Osteoblast (primary cell): ENCODE measurements at regions not wholly inside any gene's neighbourhood (a gene's known extent, or its start where the extent isn't known, plus 50 kb on each side); places are given as distances from the start of the nearest gene placed in this dataset.

Experiments used
- DNase-seq: peaks from one replicate; pipeline ENCODE4 v3.0.0; 2011; ENCODE audit warnings: low spot score, mixed read lengths; ENCODE audit not compliant: insufficient read length; ENCODE audit errors: missing footprints
- H2AFZ ChIP-seq: 2 replicates; pipeline ENCODE4 v1.6.0; 2011; ENCODE audit warnings: mild to moderate bottlenecking, low read length
- H3K27ac ChIP-seq: 2 replicates; pipeline ENCODE4 v1.5.1; 2011; ENCODE audit warnings: mild to moderate bottlenecking, low read depth, low read length, moderate library complexity
- H3K27me3 ChIP-seq: 2 replicates; pipeline ENCODE4 v1.6.0; 2012; ENCODE audit warnings: mild to moderate bottlenecking, control low read depth, inconsistent platforms, low read length, moderate library complexity; ENCODE audit not compliant: insufficient read depth
- H3K36me3 ChIP-seq: 2 replicates; pipeline ENCODE4 v1.5.1; 2011; ENCODE audit warnings: mild to moderate bottlenecking, low read length, control low read depth, moderate library complexity; ENCODE audit not compliant: insufficient read depth
- H3K4me1 ChIP-seq: 2 replicates; pipeline ENCODE4 v1.5.1; 2011; ENCODE audit warnings: mild to moderate bottlenecking, low read length, control low read depth, moderate library complexity; ENCODE audit not compliant: insufficient read depth
- H3K4me2 ChIP-seq: 2 replicates; pipeline ENCODE4 v1.6.0; 2011; ENCODE audit warnings: mild to moderate bottlenecking, low read length; ENCODE audit not compliant: insufficient read depth
- H3K4me3 ChIP-seq: fragments of 200-600 bp; sonication (generic); 3 replicates; pipeline ENCODE4 v1.5.1; 2012; ENCODE audit warnings: mild to moderate bottlenecking, low read length, inconsistent platforms; ENCODE audit not compliant: insufficient read depth
- H3K79me2 ChIP-seq: 2 replicates; pipeline ENCODE4 v1.6.0; 2012; ENCODE audit warnings: mild to moderate bottlenecking, low read length, control low read depth, inconsistent platforms; ENCODE audit not compliant: insufficient read depth
- H3K9me3 ChIP-seq: 2 replicates; pipeline ENCODE4 v1.5.1; 2011; ENCODE audit warnings: low read depth, low read length, control low read depth
- H4K20me1 ChIP-seq: 2 replicates; pipeline ENCODE4 v1.6.0; 2012; ENCODE audit warnings: mild to moderate bottlenecking, low read length, control low read depth; ENCODE audit not compliant: insufficient read depth
- TF ChIP-seq, protein P1 (sequence below): IDR thresholded peaks from 2 replicates; pipeline ENCODE4 v1.5.1; 2011; ENCODE audit warnings: mild to moderate bottlenecking, low read depth, low read length, moderate library complexity; ENCODE audit errors: extremely low read depth

DNA sequence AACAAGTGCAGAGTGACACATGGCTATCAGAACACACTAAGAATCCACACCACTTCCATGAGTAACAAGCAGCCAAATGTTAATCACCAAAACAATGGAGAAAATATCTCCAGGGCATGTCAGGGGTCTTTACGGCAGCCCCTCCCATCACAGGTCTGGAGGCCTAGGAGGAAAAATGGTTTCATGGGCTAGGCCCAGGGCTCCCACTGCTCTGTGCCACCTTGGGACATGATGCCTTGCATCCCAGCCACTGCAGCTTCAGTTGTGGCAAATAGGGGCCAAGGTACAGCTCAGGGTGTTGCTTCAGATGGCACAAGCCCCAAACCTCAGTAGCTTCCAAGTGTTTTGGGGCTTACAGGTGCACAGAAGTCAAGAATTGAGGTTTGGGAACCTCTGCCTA is 66.6 kb downstream of the NEURL3 start:
- Histone ChIP-seq H3K4me3 (no peak overlapping the region), H4K20me1 (no peaks in the 10 kb centered on the region), H3K79me2 (no peaks in the 10 kb centered on the region), H3K36me3 (no peaks in the 10 kb centered on the region), H3K27me3 (no peaks in the 10 kb centered on the region), H3K9me3 (peaks cover 2% of the 10 kb centered on the region), H3K4me1 (no peaks in the 10 kb centered on the region), H2AFZ (no peak overlapping the region), H3K27ac (no peak overlapping the region), H3K4me2 (no peak overlapping the region)
- TF ChIP-seq, protein P1, sequence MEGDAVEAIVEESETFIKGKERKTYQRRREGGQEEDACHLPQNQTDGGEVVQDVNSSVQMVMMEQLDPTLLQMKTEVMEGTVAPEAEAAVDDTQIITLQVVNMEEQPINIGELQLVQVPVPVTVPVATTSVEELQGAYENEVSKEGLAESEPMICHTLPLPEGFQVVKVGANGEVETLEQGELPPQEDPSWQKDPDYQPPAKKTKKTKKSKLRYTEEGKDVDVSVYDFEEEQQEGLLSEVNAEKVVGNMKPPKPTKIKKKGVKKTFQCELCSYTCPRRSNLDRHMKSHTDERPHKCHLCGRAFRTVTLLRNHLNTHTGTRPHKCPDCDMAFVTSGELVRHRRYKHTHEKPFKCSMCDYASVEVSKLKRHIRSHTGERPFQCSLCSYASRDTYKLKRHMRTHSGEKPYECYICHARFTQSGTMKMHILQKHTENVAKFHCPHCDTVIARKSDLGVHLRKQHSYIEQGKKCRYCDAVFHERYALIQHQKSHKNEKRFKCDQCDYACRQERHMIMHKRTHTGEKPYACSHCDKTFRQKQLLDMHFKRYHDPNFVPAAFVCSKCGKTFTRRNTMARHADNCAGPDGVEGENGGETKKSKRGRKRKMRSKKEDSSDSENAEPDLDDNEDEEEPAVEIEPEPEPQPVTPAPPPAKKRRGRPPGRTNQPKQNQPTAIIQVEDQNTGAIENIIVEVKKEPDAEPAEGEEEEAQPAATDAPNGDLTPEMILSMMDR = no peak
- DNase-seq = no peak

GRCh38 chr2:96437512-96437911 is 67.6 kb downstream of the NEURL3 start:
- TF ChIP-seq, protein P1 = no peak
- H3K4me3 ChIP-seq = no peak overlapping the region
- no peaks in the 10 kb centered on the region for H3K4me1 ChIP-seq
- no peak overlapping the region for H2AFZ ChIP-seq
- H3K36me3 ChIP-seq = no peaks in the 10 kb centered on the region
- peaks cover 2% of the 10 kb centered on the region for H3K9me3 ChIP-seq
- H3K79me2 ChIP-seq = no peaks in the 10 kb centered on the region
- H4K20me1 ChIP-seq = no peaks in the 10 kb centered on the region
- no peak overlapping the region for H3K27ac ChIP-seq
- DNase-seq = no peak
- no peaks in the 10 kb centered on the region for H3K27me3 ChIP-seq
- H3K4me2 ChIP-seq = no peak overlapping the region

GRCh38 chr2:96436961-96437360 is 68.2 kb downstream of the NEURL3 start:
- no peaks in the 10 kb centered on the region for H4K20me1 ChIP-seq
- H3K4me3 ChIP-seq = no peak overlapping the region
- no peak overlapping the region for H2AFZ ChIP-seq
- H3K27ac ChIP-seq = no peak overlapping the region
- TF ChIP-seq, protein P1 = no peak
- no peaks in the 10 kb centered on the region for H3K27me3 ChIP-seq
- peaks cover 2% of the 10 kb centered on the region for H3K9me3 ChIP-seq
- no peaks in the 10 kb centered on the region for H3K4me1 ChIP-seq
- DNase-seq = no peak
- no peaks in the 10 kb centered on the region for H3K36me3 ChIP-seq
- no peak overlapping the region for H3K4me2 ChIP-seq
- H3K79me2 ChIP-seq = no peaks in the 10 kb centered on the region

DNA sequence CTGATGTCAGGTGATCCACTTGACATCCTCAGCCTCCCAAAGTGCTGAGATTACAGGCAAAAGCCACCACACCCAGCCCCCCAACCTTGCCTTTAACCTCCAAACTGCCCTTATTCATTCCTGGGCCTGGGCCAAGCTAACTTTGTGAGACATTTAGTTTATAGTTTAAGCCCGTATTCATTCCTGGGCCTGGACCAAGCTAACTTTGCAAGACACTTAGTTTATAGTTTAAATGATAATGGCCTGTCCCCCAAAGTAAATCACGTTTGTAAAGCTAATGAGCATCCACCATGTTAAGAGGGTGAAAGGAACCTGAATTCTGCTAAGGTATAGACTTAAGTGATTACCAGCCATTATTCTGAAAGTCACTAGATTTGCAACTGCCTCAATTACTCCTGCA is 68.7 kb downstream of the NEURL3 start:
- Histone ChIP-seq H3K36me3 (no peaks in the 10 kb centered on the region), H3K79me2 (no peaks in the 10 kb centered on the region), H3K4me1 (no peaks in the 10 kb centered on the region), H3K9me3 (peaks cover 2% of the 10 kb centered on the region), H4K20me1 (no peaks in the 10 kb centered on the region), H3K27me3 (no peaks in the 10 kb centered on the region), H3K27ac (no peak overlapping the region), H2AFZ (no peak overlapping the region), H3K4me3 (no peak overlapping the region), H3K4me2 (no peak overlapping the region)
- TF ChIP-seq, protein P1 = no peak
- DNase-seq = no peak
